B cell (primary cell): ENCODE measurements at regions not wholly inside any gene's neighbourhood (a gene's known extent, or its start where the extent isn't known, plus 50 kb on each side); places are given as distances from the start of the nearest gene placed in this dataset.

Experiments used
- ATAC-seq: fragments of 200-7000 bp; cut with Tn5 transposase; one replicate; pipeline ENCODE4 v1.10.0; 2021; ENCODE audit warnings: low read depth, mild to moderate bottlenecking, moderate number of reproducible peaks, moderate library complexity
- CTCF ChIA-PET: fragments of 350-600 bp; sonication (Branson Sonifier 250); formaldehyde crosslinking; loops from one replicate; lab custom pipeline; 2021; ENCODE audit warnings: antibody characterized with exemption, inconsistent platforms; lab: Charles Lee
- POLR2A ChIA-PET: fragments of 350-600 bp; sonication (Branson Sonifier 250); formaldehyde crosslinking; loops from one replicate; lab custom pipeline; 2021; ENCODE audit warnings: antibody characterized with exemption; lab: Charles Lee
- DNase-seq: peaks from one replicate; pipeline ENCODE4 v3.0.0; 2013
- H2AFZ ChIP-seq: 2 replicates; pipeline ENCODE4 v1.6.1; 2012; ENCODE audit warnings: mild to moderate bottlenecking, low read depth, low read length; ENCODE audit not compliant: insufficient read depth, poor library complexity, severe bottlenecking
- H3K27ac ChIP-seq, 2 donors: 1 replicate in 1 of 2; 2 replicates in 1 of 2; pipeline ENCODE4 v1.5.1; 2012 to 2013; ENCODE audit warnings: low read length in 2 of 2, mild to moderate bottlenecking in 2 of 2, moderate library complexity in 1 of 2
- H3K27me3 ChIP-seq, 4 experiments: fragments of 200-600 bp in 1 of 4; sonication (generic) in 1 of 4; replicated peaks in 1 of 4; 1 replicate in 2 of 4; 2 replicates in 2 of 4; pipeline versions ENCODE4 v1.6.1 to v1.7.0; 2013 to 2016; ENCODE audit warnings: low read length in 3 of 4, mild to moderate bottlenecking in 2 of 4, mixed read lengths in 1 of 4, moderate library complexity in 1 of 4; ENCODE audit not compliant: insufficient read depth in 4 of 4, control insufficient read depth in 3 of 4; ENCODE audit errors: control extremely low read depth in 1 of 4
- H3K36me3 ChIP-seq, 2 experiments: replicated peaks in 1 of 2; 1 replicate in 1 of 2; 2 replicates in 1 of 2; pipeline versions ENCODE4 v1.6.1 to v1.7.1; 2013; ENCODE audit warnings: low read length in 1 of 2; ENCODE audit not compliant: insufficient read depth in 2 of 2, control insufficient read depth in 1 of 2; ENCODE audit errors: control extremely low read depth in 1 of 2, extremely low read depth in 1 of 2
- H3K4me1 ChIP-seq, 2 donors: fragments of 200-600 bp in 1 of 2; sonication (generic) in 1 of 2; 1 replicate in 1 of 2; 2 replicates in 1 of 2; pipeline versions ENCODE4 v1.5.1 to v1.6.1; 2013 to 2017; ENCODE audit warnings: low read length in 2 of 2; ENCODE audit not compliant: control insufficient read depth in 2 of 2, insufficient read depth in 2 of 2
- H3K4me2 ChIP-seq: replicated peaks from 2 replicates; pipeline ENCODE3; 2012; ENCODE audit warnings: mild to moderate bottlenecking, low read depth, low read length; ENCODE audit not compliant: poor library complexity, severe bottlenecking
- H3K4me3 ChIP-seq, 5 experiments: fragments of 200-600 bp in 1 of 5; sonication (generic) in 1 of 5; 1 replicate in 3 of 5; 2 replicates in 2 of 5; pipeline versions ENCODE4 v1.5.1 to v1.7.0; 2011 to 2016; ENCODE audit warnings: low read length in 4 of 5, mild to moderate bottlenecking in 4 of 5, low read depth in 2 of 5, control low read depth in 1 of 5, moderate library complexity in 1 of 5; ENCODE audit not compliant: insufficient read depth in 1 of 5; ENCODE audit errors: control extremely low read depth in 1 of 5, extremely low read depth in 1 of 5
- H3K79me2 ChIP-seq: fragments of 200-600 bp; sonication (generic); one replicate; pipeline ENCODE4 v1.6.0; 2016; ENCODE audit warnings: low read length; ENCODE audit not compliant: control insufficient read depth, insufficient read depth
- H3K9ac ChIP-seq: fragments of 200-600 bp; sonication (generic); 2 replicates; pipeline ENCODE4 v1.6.1; 2017; ENCODE audit warnings: mild to moderate bottlenecking, low read length, moderate library complexity
- H3K9me3 ChIP-seq, 3 donors: one replicate each; pipeline versions ENCODE4 v1.6.1 to v1.7.1; 2013; ENCODE audit warnings: low read length in 2 of 3; ENCODE audit not compliant: control insufficient read depth in 2 of 3, insufficient read depth in 1 of 3; ENCODE audit errors: control extremely low read depth in 1 of 3
- H4K20me1 ChIP-seq: 2 replicates; pipeline ENCODE4 v1.6.0; 2012; ENCODE audit warnings: mild to moderate bottlenecking, low read length; ENCODE audit not compliant: insufficient read depth, control insufficient read depth, poor library complexity, severe bottlenecking
- H3K27ac Mint-ChIP-seq: one replicate; pipeline ENCODE4 v1.8.0; 2021; ENCODE audit warnings: mixed read lengths
- H3K27me3 Mint-ChIP-seq: one replicate; pipeline ENCODE4 v1.8.0; 2021; ENCODE audit warnings: mixed read lengths
- H3K4me1 Mint-ChIP-seq: one replicate; pipeline ENCODE4 v1.8.0; 2021; ENCODE audit warnings: mixed read lengths
- H3K4me3 Mint-ChIP-seq: one replicate; pipeline ENCODE4 v1.8.0; 2021; ENCODE audit warnings: mixed read lengths
- H3K9me3 Mint-ChIP-seq: one replicate; pipeline ENCODE4 v1.8.0; 2022; ENCODE audit warnings: mixed read lengths; ENCODE audit not compliant: insufficient read depth
- CTCF ChIP-seq: fragments of 200-600 bp; IDR thresholded peaks from one replicate; pipeline ENCODE4 v1.8.0; 2022; ENCODE audit warnings: antibody characterized with exemption, mild to moderate bottlenecking
- EZH2 ChIP-seq: IDR thresholded peaks from 2 replicates; pipeline ENCODE4 v1.6.1; 2012; ENCODE audit warnings: borderline replicate concordance, low read depth, mild to moderate bottlenecking, moderate library complexity, low read length; ENCODE audit not compliant: insufficient read depth, poor library complexity, severe bottlenecking
- WGBS: methylation state at CpG from one replicate; pipeline ENCODE4 v1.1.5; 2013; ENCODE audit warnings: missing lambda C conversion rate; ENCODE audit not compliant: insufficient coverage; 5-methylcytosine and 5-hydroxymethylcytosine counted together
- intact Hi-C: fragments of 100-400 bp; cut with micrococcal nuclease; formaldehyde crosslinking; loops from one replicate; pipeline ENCODE4 v1.10.0; 2022

- no peaks in the 10 kb centered on the region for H3K27me3 Mint-ChIP-seq
- no peaks in the 10 kb centered on the region for H3K4me1 Mint-ChIP-seq
- H3K27ac Mint-ChIP-seq = no peak overlapping the region
- H3K9me3 Mint-ChIP-seq = peaks cover 2% of the 10 kb centered on the region
- no peak overlapping the region for H3K9ac ChIP-seq
- no peak overlapping the region for H2AFZ ChIP-seq
- H3K27me3 ChIP-seq = no peaks in the 10 kb centered on the region
- no peak overlapping the region for H3K4me3 ChIP-seq
- ChIA-PET POLR2A (no interaction called here), CTCF (no interaction called here)
- no peaks in the 10 kb centered on the region for H3K79me2 ChIP-seq
- H3K9me3 ChIP-seq = peaks cover 0 to 9% (median 0%) of the 10 kb centered on the region in 3 donors
- no peaks in the 10 kb centered on the region for H3K4me1 ChIP-seq
- intact Hi-C loops = no loop called here
- no peaks in the 10 kb centered on the region for H4K20me1 ChIP-seq
- H3K4me2 ChIP-seq = no peak overlapping the region
- ATAC-seq (no peak), DNase-seq (no peak)
- no peak overlapping the region for H3K27ac ChIP-seq
- no peaks in the 10 kb centered on the region for H3K36me3 ChIP-seq
- WGBS = 95% methylated on average over 19 of the region's 19 CpGs
- TF ChIP-seq CTCF (no peak), EZH2 (no peak)
- no peak overlapping the region for H3K4me3 Mint-ChIP-seq
Observed at GRCh38 chr2:240366901-240367300, 68.6 kb upstream of the GPC1 start.

GRCh38 chr2:240367721-240368120 is 67.7 kb upstream of the GPC1 start:
- Histone ChIP-seq H3K4me2 (no peak overlapping the region), H3K4me1 (no peaks in the 10 kb centered on the region), H3K4me3 (no peak overlapping the region), H3K9ac (no peak overlapping the region), H3K79me2 (no peaks in the 10 kb centered on the region), H3K36me3 (no peaks in the 10 kb centered on the region), H4K20me1 (no peaks in the 10 kb centered on the region), H3K27me3 (no peaks in the 10 kb centered on the region), H3K27ac (no peak overlapping the region), H3K9me3 (peaks cover 0 to 8% (median 0%) of the 10 kb centered on the region in 3 donors), H2AFZ (no peak overlapping the region)
- intact Hi-C loops = no loop called here
- Mint-ChIP-seq H3K9me3 (no peaks in the 10 kb centered on the region), H3K4me3 (no peak overlapping the region), H3K4me1 (no peaks in the 10 kb centered on the region), H3K27me3 (no peaks in the 10 kb centered on the region), H3K27ac (no peak overlapping the region)
- no peak for TF ChIP-seq CTCF
- no peak for TF ChIP-seq EZH2
- ATAC-seq (no peak), DNase-seq (no peak)
- WGBS = 92% methylated on average over 13 of the region's 15 CpGs
- ChIA-PET POLR2A (no interaction called here), CTCF (no interaction called here)
